Suppressor macrophage treated with lipopolysaccharide for 4 hours (primary cell): ENCODE measurements at regions not wholly inside any gene's neighbourhood (a gene's known extent, or its start where the extent isn't known, plus 50 kb on each side); places are given as distances from the start of the nearest gene placed in this dataset.
A peak's percentile ranks its signal among the peaks of the same experiment; 100 is the strongest.

Experiments
- DNase-seq: peaks from one replicate; pipeline ENCODE4 v3.0.0-alpha.2; 2020

GRCh38 chr6:48809700-48810099, 653.4 kb downstream of the MMUT start:
- no peak for DNase-seq

- no peak for DNase-seq
Observed at GRCh38 chr6:48809245-48809644, 653.8 kb downstream of the MMUT start.

GRCh38 chr6:48798296-48798695, 664.8 kb downstream of the MMUT start:
- DNase-seq = no peak

- no peak for DNase-seq
Observed at GRCh38 chr6:48782225-48782624, 671.2 kb upstream of the PTCHD4 start.

- no peak for DNase-seq
Observed at GRCh38 chr6:48777411-48777810, 666.4 kb upstream of the PTCHD4 start.

- no peak for DNase-seq
Observed at GRCh38 chr6:48775157-48775556, 664.2 kb upstream of the PTCHD4 start.

- DNase-seq = no peak
Observed at GRCh38 chr6:48774276-48774675, 663.3 kb upstream of the PTCHD4 start.

GRCh38 chr6:48766349-48766748, 655.4 kb upstream of the PTCHD4 start:
- no peak for DNase-seq

- peak; percentile 43 for DNase-seq
Observed at GRCh38 chr6:48765352-48765961, 654.5 kb upstream of the PTCHD4 start.

- no peak for DNase-seq
Observed at GRCh38 chr6:48764286-48765044, 653.5 kb upstream of the PTCHD4 start.

GRCh38 chr6:48757661-48758060, 646.7 kb upstream of the PTCHD4 start:
- no peak for DNase-seq

- no peak for DNase-seq
Observed at GRCh38 chr6:48755315-48755714, 644.3 kb upstream of the PTCHD4 start.

- no peak for DNase-seq
Observed at GRCh38 chr6:48754641-48755040, 643.6 kb upstream of the PTCHD4 start.

- no peak for DNase-seq
Observed at GRCh38 chr6:48750861-48751260, 639.9 kb upstream of the PTCHD4 start.

- DNase-seq = no peak
Observed at GRCh38 chr6:48747471-48747870, 636.5 kb upstream of the PTCHD4 start.

- DNase-seq = peak; percentile 11
Observed at GRCh38 chr6:48747040-48747439, 636.0 kb upstream of the PTCHD4 start.

GRCh38 chr6:48744948-48745347, 634.0 kb upstream of the PTCHD4 start:
- no peak for DNase-seq

GRCh38 chr6:48743738-48744137, 632.7 kb upstream of the PTCHD4 start:
- DNase-seq = no peak

GRCh38 chr6:48736501-48737206, 625.7 kb upstream of the PTCHD4 start:
- DNase-seq = no peak

- no peak for DNase-seq
Observed at GRCh38 chr6:48735846-48736245, 624.8 kb upstream of the PTCHD4 start.

GRCh38 chr6:48733581-48733980, 622.6 kb upstream of the PTCHD4 start:
- no peak for DNase-seq

- DNase-seq = no peak
Observed at GRCh38 chr6:48714699-48715098, 603.7 kb upstream of the PTCHD4 start.

- DNase-seq = no peak
Observed at GRCh38 chr6:48714250-48714649, 603.3 kb upstream of the PTCHD4 start.

- no peak for DNase-seq
Observed at GRCh38 chr6:48713612-48714011, 602.6 kb upstream of the PTCHD4 start.
